A549 (cell line): ENCODE measurements at regions not wholly inside any gene's neighbourhood (a gene's known extent, or its start where the extent isn't known, plus 50 kb on each side); places are given as distances from the start of the nearest gene placed in this dataset.

Experiments used
- ATAC-seq, 2 experiments: fragments of 200-7000 bp in 1 of 2; fragments of >200 bp in 1 of 2; cut with Nextera tagmentation in 1 of 2; cut with Tn5 transposase in 1 of 2; 3 replicates each; pipeline versions ENCODE4 v1.8.0 to v1.9.1; 2018 to 2020; ENCODE audit warnings: mild to moderate bottlenecking in 1 of 2, moderate library complexity in 1 of 2
- CTCF ChIA-PET: fragments of 300-600 bp; sonication (Branson Sonifier 250); formaldehyde crosslinking; extraction: SDS; loops from one replicate; lab custom pipeline; 2021; ENCODE audit warnings: antibody characterized with exemption, inconsistent platforms; lab: Yijun Ruan, JAX
- POLR2A ChIA-PET: fragments of 350-600 bp; formaldehyde crosslinking; extraction: SDS; loops from one replicate; lab custom pipeline; 2021; ENCODE audit warnings: antibody characterized with exemption, inconsistent platforms; lab: Yijun Ruan, JAX
- DNase-seq, 2 experiments: peaks; one replicate each; pipeline versions ENCODE4 v3.0.0 to v3.0.0-alpha.2; 2011 to 2016; ENCODE audit warnings: low read depth in 1 of 2, low spot score in 1 of 2
- FAIRE-seq: peaks from 2 replicates; lab custom pipeline; 2011; peaks lifted over from hg19 to GRCh38; lab: Jason Lieb, UNC
- H3K27ac ChIP-seq, 2 experiments: fragments of >200 bp; sonication (Bioruptor Twin); formaldehyde crosslinking; 3 replicates each; pipeline ENCODE4 v1.5.1; 2016 to 2017
- H3K4me1 ChIP-seq: fragments of >200 bp; sonication (Bioruptor Twin); formaldehyde crosslinking; 3 replicates; pipeline ENCODE4 v1.6.1; 2016
- H3K4me2 ChIP-seq: fragments of >200 bp; sonication (Bioruptor Twin); formaldehyde crosslinking; 3 replicates; pipeline ENCODE4 v1.6.1; 2016
- H3K4me3 ChIP-seq: fragments of >200 bp; sonication (Bioruptor Twin); formaldehyde crosslinking; 3 replicates; pipeline ENCODE4 v1.5.1; 2016
- H3K9me3 ChIP-seq: fragments of >200 bp; sonication (Bioruptor Twin); formaldehyde crosslinking; 3 replicates; pipeline ENCODE4 v1.6.1; 2016
- ATOH8 ChIP-seq: fragments of 250-450 bp; sonication (Bioruptor Pico); IDR thresholded peaks from 2 replicates; pipeline ENCODE4 v1.5.0; 2020; ENCODE audit warnings: low read depth, mild to moderate bottlenecking, moderate library complexity
- BHLHE40 ChIP-seq: IDR thresholded peaks from 2 replicates; pipeline ENCODE4 v1.6.1; 2012; ENCODE audit warnings: low read depth, low read length, inconsistent platforms
- CBX2 ChIP-seq: fragments of 200-600 bp; sonication (generic); IDR thresholded peaks from 2 replicates; pipeline ENCODE4 v1.6.1; 2016; ENCODE audit warnings: low read depth, mild to moderate bottlenecking, borderline replicate concordance
- CBX8 ChIP-seq: fragments of 200-600 bp; sonication (generic); IDR thresholded peaks from 2 replicates; pipeline ENCODE4 v1.6.1; 2016
- CEBPB ChIP-seq, 2 experiments: fragments of >200 bp in 1 of 2; sonication (Bioruptor Twin) in 1 of 2; formaldehyde crosslinking in 1 of 2; IDR thresholded peaks; 2 replicates each; pipeline ENCODE4 v1.6.1; 2012 to 2016
- CHD2 ChIP-seq: fragments of 150-350 bp; IDR thresholded peaks from 2 replicates; pipeline ENCODE4 v1.6.1; 2014; ENCODE audit warnings: low read length; ENCODE audit not compliant: partially characterized antibody
- E2F6 ChIP-seq: IDR thresholded peaks from 2 replicates; pipeline ENCODE4 v1.6.1; 2012; ENCODE audit warnings: low read depth, borderline replicate concordance
- EP300 ChIP-seq, 2 experiments: fragments of >200 bp; sonication (Bioruptor Twin); formaldehyde crosslinking; IDR thresholded peaks; 2 replicates in 1 of 2; 3 replicates in 1 of 2; pipeline ENCODE4 v1.6.1; 2016 to 2017
- ESRRA ChIP-seq: fragments of 150-350 bp; IDR thresholded peaks from 2 replicates; pipeline ENCODE4 v1.6.1; 2014; ENCODE audit warnings: mild to moderate bottlenecking, low read length, borderline replicate concordance
- FOSL2 ChIP-seq, 2 experiments: fragments of 450-650 bp in 1 of 2; fragments of >200 bp in 1 of 2; sonication (Bioruptor Twin) in 1 of 2; formaldehyde crosslinking; IDR thresholded peaks; 2 replicates each; pipeline versions ENCODE4 v1.5.0 to v1.6.1; 2016 to 2020; ENCODE audit warnings: mild to moderate bottlenecking in 1 of 2, moderate library complexity in 1 of 2
- FOXS1 ChIP-seq: fragments of 250-450 bp; sonication (Bioruptor Pico); IDR thresholded peaks from 2 replicates; pipeline ENCODE4 v1.5.0; 2020; ENCODE audit warnings: mild to moderate bottlenecking, moderate library complexity
- GATA3 ChIP-seq: IDR thresholded peaks from 2 replicates; pipeline ENCODE4 v1.6.1; 2012; ENCODE audit warnings: borderline replicate concordance
- HMGXB4 ChIP-seq: fragments of 250-450 bp; sonication (Bioruptor Pico); IDR thresholded peaks from 2 replicates; pipeline ENCODE4 v1.5.0; 2021; ENCODE audit warnings: mild to moderate bottlenecking, moderate library complexity, borderline replicate concordance
- HOXA7 ChIP-seq: fragments of 250-450 bp; sonication (Bioruptor Pico); IDR thresholded peaks from 2 replicates; pipeline ENCODE4 v1.5.0; 2020; ENCODE audit warnings: mild to moderate bottlenecking, moderate library complexity
- HOXB13 ChIP-seq: fragments of 250-450 bp; sonication (Bioruptor Pico); IDR thresholded peaks from 2 replicates; pipeline ENCODE4 v1.5.0; 2020; ENCODE audit warnings: low read depth, mild to moderate bottlenecking, moderate library complexity
- HOXB5 ChIP-seq: fragments of 250-450 bp; sonication (Bioruptor Pico); IDR thresholded peaks from 2 replicates; pipeline ENCODE4 v1.5.0; 2020; ENCODE audit warnings: mild to moderate bottlenecking, moderate library complexity
- JUN ChIP-seq, 2 experiments: fragments of >200 bp; sonication (Bioruptor Twin); formaldehyde crosslinking; IDR thresholded peaks; 2 replicates in 1 of 2; 3 replicates in 1 of 2; pipeline ENCODE4 v1.6.1; 2016 to 2017
- JUNB ChIP-seq: fragments of >200 bp; sonication (Bioruptor Twin); formaldehyde crosslinking; IDR thresholded peaks from 2 replicates; pipeline ENCODE4 v1.6.1; 2016
- KDM1A ChIP-seq: fragments of 200-600 bp; sonication (generic); IDR thresholded peaks from 2 replicates; pipeline ENCODE4 v1.6.1; 2016; ENCODE audit warnings: low read depth, mild to moderate bottlenecking
- MAFK ChIP-seq: fragments of 450-650 bp; IDR thresholded peaks from 2 replicates; pipeline ENCODE4 v1.6.1; 2014; ENCODE audit not compliant: partially characterized antibody
- MYC ChIP-seq: IDR thresholded peaks from 2 replicates; pipeline ENCODE4 v1.6.1; 2012; ENCODE audit warnings: mild to moderate bottlenecking, inconsistent platforms, low read length, improper control_type of control experiment, borderline replicate concordance
- PBX3 ChIP-seq: IDR thresholded peaks from 2 replicates; pipeline ENCODE4 v1.6.1; 2012
- PHF8 ChIP-seq: fragments of 200-600 bp; sonication (generic); IDR thresholded peaks from 2 replicates; pipeline ENCODE4 v1.6.1; 2016; ENCODE audit warnings: low read depth, mild to moderate bottlenecking, antibody characterized with exemption, moderate library complexity, borderline replicate concordance
- RAD21 ChIP-seq, 2 experiments: fragments of >200 bp in 1 of 2; sonication (Bioruptor Twin) in 1 of 2; formaldehyde crosslinking in 1 of 2; IDR thresholded peaks in 1 of 2; conservative IDR thresholded peaks in 1 of 2; 2 replicates in 1 of 2; 3 replicates in 1 of 2; pipeline ENCODE4 v1.6.1; 2012 to 2018; ENCODE audit warnings: inconsistent platforms in 1 of 2
- RCOR1 ChIP-seq: fragments of 150-350 bp; IDR thresholded peaks from 2 replicates; pipeline ENCODE4 v1.6.1; 2014; ENCODE audit warnings: antibody characterized with exemption, low read length, low read depth
- RNF2 ChIP-seq: fragments of 200-600 bp; sonication (generic); IDR thresholded peaks from 2 replicates; pipeline ENCODE4 v1.6.1; 2016; ENCODE audit warnings: low read depth, mild to moderate bottlenecking, antibody characterized with exemption, moderate library complexity, borderline replicate concordance
- TP53 ChIP-seq: fragments of 250-450 bp; sonication (Bioruptor Pico); IDR thresholded peaks from 2 replicates; pipeline ENCODE4 v1.5.0; 2021; ENCODE audit warnings: mild to moderate bottlenecking, moderate library complexity
- ZNF302 ChIP-seq: fragments of 250-450 bp; sonication (Bioruptor Pico); IDR thresholded peaks from 2 replicates; pipeline ENCODE4 v1.9.0; 2021; ENCODE audit warnings: inconsistent platforms, mild to moderate bottlenecking, moderate library complexity
- WGBS: methylation state at CpG from one replicate; pipeline ENCODE4 v1.1.6; 2017; ENCODE audit errors: missing lambda C conversion rate; 5-methylcytosine and 5-hydroxymethylcytosine counted together

- ATAC-seq = peak; percentile 91 to 97
- WGBS = 0% methylated on average over 1 of the region's 1 CpG
- peak; percentile 34 to 38; a peak in 2 of 5 replicates for TF ChIP-seq JUN (IDR thresholded peaks at IDR 0.05)
- TF ChIP-seq JUNB = peak; percentile 70
- TF ChIP-seq FOSL2 (IDR thresholded peaks at IDR 0.05) = peak; percentile 79
- TF ChIP-seq FOSL2 (CRISPR knock-in tag; IDR thresholded peaks at IDR 0.05) = peak; percentile 85
- TF ChIP-seq RAD21 (conservative IDR thresholded peaks at IDR 0.05 in 1 of 2, IDR thresholded peaks at IDR 0.05 in 1 of 2) = peak in 1 of 2 experiments; percentile 13; a peak in 1 of 5 replicates
- TF ChIP-seq GATA3 = peak; percentile 20; the same call in 1 of the 2 replicates
- no peak for TF ChIP-seq RNF2
- TF ChIP-seq CBX2 = no peak
- Histone ChIP-seq H3K27ac (peak overlapping the region; percentile 72 to 86), H3K9me3 (no peaks in the 10 kb centered on the region), H3K4me2 (peak overlapping the region; percentile 77), H3K4me3 (peak overlapping the region; percentile 11; the same call in 1 of the 3 replicates), H3K4me1 (peaks cover 36% of the 10 kb centered on the region)
- CTCF ChIA-PET = no interaction called here
- peak; percentile 38 to 64 for DNase-seq
- POLR2A ChIA-PET = interaction anchor here (0.6 kb wide), 1 partner anchor 1267 kb away, joined by 5 read pairs; no protein-coding TSS in a partner anchor
- peak; percentile 93 for FAIRE-seq
Measured at GRCh38 chr9:103798620-103799019, 295.5 kb upstream of the SMC2 start.

- H3K4me3 ChIP-seq = no peak overlapping the region
- no peak for ATAC-seq
- FAIRE-seq = no peak
- no peaks in the 10 kb centered on the region for H3K9me3 ChIP-seq
- peak overlapping the region in 1 of 2 experiments; percentile 86; a peak in 3 of 6 replicates for H3K27ac ChIP-seq
- H3K4me1 ChIP-seq = peaks cover 47% of the 10 kb centered on the region
- 45% methylated on average over 1 of the region's 1 CpG for WGBS
- no peak for TF ChIP-seq KDM1A
- TF ChIP-seq HOXB5 (CRISPR knock-in tag) = no peak
- TF ChIP-seq PHF8 = no peak
- TF ChIP-seq ESRRA = no peak
- TF ChIP-seq E2F6 = no peak
- TF ChIP-seq HOXA7 (CRISPR knock-in tag) = no peak
- TF ChIP-seq CHD2 = no peak
- POLR2A ChIA-PET = no interaction called here
- DNase-seq = no peak
- CTCF ChIA-PET = interaction anchor here (0.6 kb wide), 1 partner anchor 192 kb away, joined by 3 read pairs; no protein-coding TSS in a partner anchor
- no peak overlapping the region for H3K4me2 ChIP-seq
Measured at GRCh38 chr9:103799959-103800358, 294.1 kb upstream of the SMC2 start.

GRCh38 chr9:103802068-103802467 lies 292.0 kb upstream of the SMC2 start:
- Histone ChIP-seq H3K4me2 (peak overlapping the region; percentile 4; the same call in 2 of the 3 replicates), H3K27ac (peak overlapping the region; percentile 77 to 83; a peak in 5 of 6 replicates), H3K4me3 (no peak overlapping the region), H3K9me3 (peaks cover 4% of the 10 kb centered on the region; the same call in 2 of the 3 replicates), H3K4me1 (peaks cover 51% of the 10 kb centered on the region)
- ChIA-PET CTCF (no interaction called here), POLR2A (no interaction called here)
- DNase-seq = peak in 1 of 2 experiments; percentile 41
- no peak for FAIRE-seq
- 25% methylated on average over 1 of the region's 1 CpG for WGBS
- ATAC-seq = 0 out of 6 replicates have a peak, but pooled peaks of 1 of the 2 experiments have one; percentile 9
- TF ChIP-seq ZNF302 (no peak), RNF2 (no peak), TP53 (CRISPR knock-in tag) (no peak), HOXB13 (CRISPR knock-in tag) (no peak), FOXS1 (no peak), ATOH8 (CRISPR knock-in tag) (no peak), FOSL2 (IDR thresholded peaks at IDR 0.05) (0 out of 2 replicates have a peak, but pooled peaks have one; percentile 15), FOSL2 (CRISPR knock-in tag; IDR thresholded peaks at IDR 0.05) (peak; percentile 36; the same call in 1 of the 2 replicates), GATA3 (peak; percentile 78; the same call in 1 of the 2 replicates), CBX8 (no peak), CEBPB (IDR thresholded peaks at IDR 0.05) (peak in 1 of 2 experiments; percentile 82; a peak in 2 of 4 replicates), JUNB (peak; percentile 67), PBX3 (peak; percentile 51; the same call in 1 of the 2 replicates), HMGXB4 (no peak), EP300 (IDR thresholded peaks at IDR 0.05) (peak; percentile 41 to 76; a peak in 3 of 5 replicates), JUN (IDR thresholded peaks at IDR 0.05) (peak in 1 of 2 experiments; percentile 31; a peak in 1 of 5 replicates), MYC (no peak), PHF8 (no peak), RAD21 (conservative IDR thresholded peaks at IDR 0.05 in 1 of 2, IDR thresholded peaks at IDR 0.05 in 1 of 2) (0 out of 5 replicates have a peak, but pooled peaks of 1 of the 2 experiments have one; percentile 13), HOXB5 (CRISPR knock-in tag) (peak; percentile 54; the same call in 1 of the 2 replicates), RCOR1 (no peak), BHLHE40 (no peak), MAFK (peak; percentile 38)
